Ovary (tissue), 7 donors: ENCODE measurements at regions not wholly inside any gene's neighbourhood (a gene's known extent, or its start where the extent isn't known, plus 50 kb on each side); places are given as distances from the start of the nearest gene placed in this dataset.

Experiments
- DNase-seq, 5 donors: peaks; one replicate each; pipeline ENCODE4 v3.0.0-alpha.2; 2019 to 2020
- H3K27ac ChIP-seq, 2 donors: fragments of 200-600 bp; one replicate each; pipeline versions ENCODE4 v1.5.1 to v1.8.0; 2019 to 2022
- H3K27me3 ChIP-seq: fragments of 200-600 bp; one replicate; pipeline ENCODE4 v1.8.0; 2022
- H3K36me3 ChIP-seq: fragments of 200-600 bp; sonication (generic); one replicate; pipeline ENCODE4 v1.5.1; 2019
- H3K4me1 ChIP-seq: one replicate; pipeline ENCODE4 v1.8.1; 2013; ENCODE audit warnings: mild to moderate bottlenecking, moderate library complexity; ENCODE audit not compliant: insufficient read depth
- H3K4me3 ChIP-seq: fragments of 200-600 bp; sonication (generic); one replicate; pipeline ENCODE4 v1.5.1; 2017
- H3K9me3 ChIP-seq, 2 donors: fragments of 200-600 bp in 1 of 2; sonication (generic) in 1 of 2; one replicate each; pipeline versions ENCODE4 v1.5.1 to v1.8.1; 2013 to 2019; ENCODE audit warnings: mild to moderate bottlenecking in 1 of 2, moderate library complexity in 1 of 2
- EP300 ChIP-seq: sonication (generic); formaldehyde crosslinking; IDR thresholded peaks from one replicate; pipeline ENCODE4 v1.6.1; 2017; ENCODE audit warnings: antibody characterized with exemption
- POLR2A ChIP-seq: fragments of 450-650 bp; IDR thresholded peaks from one replicate; pipeline ENCODE4 v1.6.1; 2017; ENCODE audit warnings: antibody characterized with exemption, mild to moderate bottlenecking, moderate library complexity
- WGBS, 3 donors: extraction: QIAGEN DNeasy Blood & Tissue Kit in 1 of 3; methylation state at CpG; one replicate each; pipeline versions ENCODE4 v1.1.5 to v1.1.7; 2013 to 2017; 5-methylcytosine and 5-hydroxymethylcytosine counted together
- intact Hi-C, 4 donors: fragments of 100-400 bp; cut with DNase I; formaldehyde crosslinking; loops; one replicate each; pipeline versions ENCODE4 v1.11.0 to v1.15.1; 2022 to 2023
- TF ChIP-seq, protein P1 (sequence below), 3 donors: fragments of 450-650 bp in 2 of 3; fragments of 200-600 bp in 1 of 3; IDR thresholded peaks; one replicate each; pipeline versions ENCODE4 v1.5.1 to v1.8.0; 2016 to 2022; ENCODE audit warnings: antibody characterized with exemption in 3 of 3, mild to moderate bottlenecking in 1 of 3
- donor health status: DM: no; HTN: no; CAD: no; lungs with moderate emphysema.
- donor health status: DM: no; HTN: no; CAD: no.
- donor health status: Bipolar disorder and iron deficiency.
- donor health status: DM: no; HTN: no; CAD: no.
- donor health status: DM: yes; HTN: yes; CAD: no.

DNA sequence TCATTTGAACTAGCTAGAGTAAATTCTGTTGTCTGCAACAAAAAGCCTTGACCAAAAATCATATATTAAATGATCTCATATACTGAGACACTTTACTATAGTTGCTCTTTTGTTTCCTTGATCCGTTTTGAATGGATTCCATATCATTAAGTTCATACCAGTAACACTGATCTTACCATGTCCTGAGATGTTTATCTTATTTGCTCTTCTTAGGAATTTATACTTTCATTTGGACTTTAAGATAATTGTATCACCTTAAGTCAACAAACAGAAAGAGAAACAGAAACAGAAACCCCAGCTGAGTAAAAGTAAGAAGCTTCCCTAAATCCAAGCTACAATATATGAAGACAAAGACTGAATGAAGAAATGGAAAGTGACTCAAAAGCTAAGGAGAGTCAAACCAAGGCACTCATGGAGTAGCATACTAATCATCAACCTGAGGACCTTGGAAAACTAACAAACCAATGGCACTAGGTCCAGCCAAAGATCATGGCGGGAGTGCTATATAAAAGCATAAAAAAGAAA, 106.5 kb upstream of the COX10 start:
- Histone ChIP-seq H3K4me3 (no peak overlapping the region), H3K4me1 (no peaks in the 10 kb centered on the region), H3K9me3 (no peaks in the 10 kb centered on the region), H3K27ac (no peak overlapping the region), H3K36me3 (no peaks in the 10 kb centered on the region), H3K27me3 (no peaks in the 10 kb centered on the region)
- no peak for DNase-seq
- intact Hi-C loops = no loop called here
- no peak for TF ChIP-seq POLR2A
- WGBS, 3 donors = 89 to 91% (median 90%) methylated on average over 2 of the region's 2 CpGs

DNA sequence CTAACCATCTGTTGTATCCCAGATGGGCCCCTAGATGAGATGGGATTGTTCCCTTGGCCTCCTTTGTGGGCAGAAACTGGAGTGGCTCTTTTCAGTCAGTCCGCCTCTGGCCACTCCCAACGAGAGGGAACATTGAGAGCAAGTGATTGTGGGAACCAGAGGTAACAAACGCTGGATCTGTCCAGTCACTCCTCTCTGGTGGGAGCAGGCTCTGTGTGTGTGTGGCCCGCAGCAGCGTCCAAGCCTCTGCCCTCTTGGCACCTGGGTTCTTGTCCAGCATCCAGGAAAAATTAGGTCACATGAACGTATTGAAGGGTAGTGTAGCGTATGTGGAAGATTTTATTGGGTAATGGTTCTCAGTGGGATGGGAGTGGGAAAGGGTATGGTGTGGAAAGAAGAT, 101.9 kb upstream of the COX10 start:
- TF ChIP-seq POLR2A (no peak), EP300 (no peak)
- TF ChIP-seq, protein P1, sequence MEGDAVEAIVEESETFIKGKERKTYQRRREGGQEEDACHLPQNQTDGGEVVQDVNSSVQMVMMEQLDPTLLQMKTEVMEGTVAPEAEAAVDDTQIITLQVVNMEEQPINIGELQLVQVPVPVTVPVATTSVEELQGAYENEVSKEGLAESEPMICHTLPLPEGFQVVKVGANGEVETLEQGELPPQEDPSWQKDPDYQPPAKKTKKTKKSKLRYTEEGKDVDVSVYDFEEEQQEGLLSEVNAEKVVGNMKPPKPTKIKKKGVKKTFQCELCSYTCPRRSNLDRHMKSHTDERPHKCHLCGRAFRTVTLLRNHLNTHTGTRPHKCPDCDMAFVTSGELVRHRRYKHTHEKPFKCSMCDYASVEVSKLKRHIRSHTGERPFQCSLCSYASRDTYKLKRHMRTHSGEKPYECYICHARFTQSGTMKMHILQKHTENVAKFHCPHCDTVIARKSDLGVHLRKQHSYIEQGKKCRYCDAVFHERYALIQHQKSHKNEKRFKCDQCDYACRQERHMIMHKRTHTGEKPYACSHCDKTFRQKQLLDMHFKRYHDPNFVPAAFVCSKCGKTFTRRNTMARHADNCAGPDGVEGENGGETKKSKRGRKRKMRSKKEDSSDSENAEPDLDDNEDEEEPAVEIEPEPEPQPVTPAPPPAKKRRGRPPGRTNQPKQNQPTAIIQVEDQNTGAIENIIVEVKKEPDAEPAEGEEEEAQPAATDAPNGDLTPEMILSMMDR (IDR thresholded peaks at IDR 0.05) = no peak
- Histone ChIP-seq H3K9me3 (peaks cover 0 to 3% of the 10 kb centered on the region in 2 donors), H3K4me1 (no peaks in the 10 kb centered on the region), H3K27me3 (no peaks in the 10 kb centered on the region), H3K4me3 (no peak overlapping the region), H3K36me3 (no peaks in the 10 kb centered on the region), H3K27ac (no peak overlapping the region)
- intact Hi-C loops = no loop called here
- DNase-seq = no peak
- 86 to 94% (median 93%) methylated on average over 7 of the region's 7 CpGs for WGBS, 3 donors

DNA sequence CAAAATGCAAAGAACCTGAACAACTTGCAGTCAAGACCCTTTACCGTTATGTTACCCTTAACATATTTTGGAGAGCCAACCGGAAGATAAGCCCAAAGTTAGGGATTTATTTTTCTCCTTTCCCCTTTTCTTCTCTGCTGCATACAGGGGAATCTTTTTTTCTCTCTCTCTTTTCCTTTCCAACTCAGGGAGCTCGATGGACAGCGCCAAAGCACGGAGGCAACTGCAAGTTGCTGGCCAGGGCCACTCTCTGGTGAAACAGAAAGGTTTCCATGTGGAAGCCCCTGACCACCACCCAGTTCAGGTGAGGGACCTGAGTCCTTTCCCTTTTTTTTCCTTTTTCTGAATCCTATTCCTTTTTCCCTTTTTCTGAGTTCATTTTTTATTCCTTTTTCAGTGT, 98.8 kb upstream of the COX10 start:
- intact Hi-C loops = no loop called here

DNA sequence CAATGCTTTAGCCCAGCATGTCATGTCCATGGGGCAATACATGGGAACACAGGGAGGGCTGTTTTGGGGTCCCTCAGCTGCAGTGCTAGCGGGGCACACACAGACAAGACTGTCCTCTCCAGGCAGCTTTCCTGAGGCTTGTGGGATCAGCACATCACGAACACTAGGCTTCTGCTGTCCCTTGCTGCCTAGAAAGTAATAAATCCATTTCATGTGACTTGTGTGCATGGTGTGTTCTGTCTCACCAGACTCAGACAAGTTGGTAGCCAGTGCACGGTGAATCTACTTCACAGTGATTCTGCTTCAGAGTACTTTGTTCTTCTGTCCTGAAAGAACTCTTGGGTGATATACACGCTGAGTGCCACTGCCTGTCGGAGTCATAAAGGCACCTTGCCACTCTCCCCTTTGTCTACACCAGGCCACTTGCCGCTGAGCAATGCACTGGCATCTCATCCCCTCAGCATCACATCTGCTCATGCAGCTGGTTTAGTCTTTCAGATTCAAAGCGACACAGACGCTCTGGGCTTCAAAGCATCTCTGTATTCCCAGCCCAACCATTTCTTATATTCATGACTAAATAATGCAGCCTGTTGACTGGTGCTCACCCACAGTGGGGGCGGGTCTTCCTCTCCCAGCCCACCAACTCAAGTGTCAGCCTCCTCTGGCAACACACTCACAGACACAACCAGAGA, 95.2 kb upstream of the COX10 start:
- Histone ChIP-seq H3K9me3 (peaks cover 0 to 3% of the 10 kb centered on the region in 2 donors), H3K36me3 (no peaks in the 10 kb centered on the region), H3K4me1 (no peaks in the 10 kb centered on the region), H3K27ac (no peak overlapping the region), H3K27me3 (no peaks in the 10 kb centered on the region), H3K4me3 (no peak overlapping the region)
- DNase-seq = no peak
- TF ChIP-seq POLR2A (no peak), EP300 (no peak)
- TF ChIP-seq, protein P1 (IDR thresholded peaks at IDR 0.05) = no peak
- intact Hi-C loops = no loop called here
- WGBS, 3 donors = 83 to 87% (median 84%) methylated on average over 9 of the region's 9 CpGs

More for the DNA sequence above, 98.8 kb upstream of the COX10 start:
- DNase-seq = no peak
- H3K27ac ChIP-seq = no peak overlapping the region
- TF ChIP-seq POLR2A = no peak
- no peak for TF ChIP-seq EP300
- TF ChIP-seq, protein P1 (IDR thresholded peaks at IDR 0.05) = no peak
- H3K4me1 ChIP-seq = no peaks in the 10 kb centered on the region
- peaks cover 0 to 3% of the 10 kb centered on the region in 2 donors for H3K9me3 ChIP-seq
- no peaks in the 10 kb centered on the region for H3K27me3 ChIP-seq
- no peaks in the 10 kb centered on the region for H3K36me3 ChIP-seq
- no peak overlapping the region for H3K4me3 ChIP-seq
- 70 to 90% (median 73%) methylated on average over 5 of the region's 5 CpGs for WGBS, 3 donors

DNA sequence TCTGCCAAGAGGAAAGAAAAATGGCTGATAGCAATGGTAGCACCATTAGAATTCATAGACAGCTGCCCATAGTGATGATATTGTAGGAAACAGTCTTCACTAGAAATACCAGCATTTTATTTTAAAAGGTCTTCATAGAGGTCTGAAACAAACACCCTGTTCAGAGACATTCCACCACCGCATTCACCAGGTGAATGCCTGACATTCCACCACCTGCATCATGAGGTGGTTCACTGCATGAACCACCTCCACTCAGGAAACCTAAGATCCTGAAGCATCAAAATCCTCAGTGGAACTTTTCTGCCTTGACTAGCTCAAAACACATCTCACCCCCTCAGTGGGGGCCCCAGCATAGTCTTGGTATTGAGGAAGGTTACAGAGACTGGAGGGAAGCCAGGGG, 91.5 kb upstream of the COX10 start:
- Histone ChIP-seq H3K36me3 (no peaks in the 10 kb centered on the region), H3K4me1 (no peaks in the 10 kb centered on the region), H3K27me3 (no peaks in the 10 kb centered on the region), H3K27ac (no peak overlapping the region), H3K9me3 (no peaks in the 10 kb centered on the region), H3K4me3 (no peak overlapping the region)
- TF ChIP-seq POLR2A (no peak), EP300 (no peak)
- TF ChIP-seq, protein P1 (IDR thresholded peaks at IDR 0.05) = no peak
- 87 to 94% (median 93%) methylated on average over 1 of the region's 1 CpG for WGBS, 3 donors
- intact Hi-C loops = no loop called here
- DNase-seq = no peak
